OCI-LY7 (cell line): ENCODE measurements at regions not wholly inside any gene's neighbourhood (a gene's known extent, or its start where the extent isn't known, plus 50 kb on each side); places are given as distances from the start of the nearest gene placed in this dataset.

Experiments used
- BruUV-seq: library from RNA; stranded (reverse); fragments of 400-500 nt; replicated peaks from 2 replicates; lab custom pipeline; 2021; lab: Mats Ljungman, UMichigan
- CTCF ChIA-PET: fragments of 300-600 bp; sonication (Branson Sonifier 250); formaldehyde crosslinking; loops from one replicate; lab custom pipeline; 2022; ENCODE audit warnings: antibody characterized with exemption; ENCODE audit not compliant: unreplicated experiment; lab: Charles Lee
- POLR2A ChIA-PET: fragments of 300-600 bp; sonication (Branson Sonifier 250); formaldehyde crosslinking; loops from one replicate; lab custom pipeline; 2022; ENCODE audit warnings: antibody characterized with exemption; lab: Charles Lee
- DNase-seq: peaks from one replicate; pipeline ENCODE4 v3.0.0-alpha.2; 2015; ENCODE audit warnings: low spot score
- H2AFZ ChIP-seq: fragments of 200-600 bp; sonication (generic), shearing (Covaris generic); 2 replicates; pipeline ENCODE4 v1.6.1; 2014; ENCODE audit warnings: mild to moderate bottlenecking, antibody characterized with exemption, low read length, moderate library complexity
- H3K27ac ChIP-seq: fragments of 200-600 bp; sonication (generic); 2 replicates; pipeline ENCODE4 v1.5.1; 2014; ENCODE audit warnings: mixed run types, low read depth, mild to moderate bottlenecking, moderate library complexity, low read length, inconsistent platforms; ENCODE audit not compliant: poor library complexity, severe bottlenecking
- H3K36me3 ChIP-seq: fragments of 200-600 bp; sonication (generic); 2 replicates; pipeline ENCODE4 v1.6.1; 2014; ENCODE audit warnings: mild to moderate bottlenecking, antibody characterized with exemption, low read length, moderate library complexity, mixed read lengths; ENCODE audit not compliant: insufficient read depth
- H3K4me1 ChIP-seq: fragments of 200-600 bp; sonication (generic); 2 replicates; pipeline ENCODE4 v1.5.1; 2014; ENCODE audit warnings: mild to moderate bottlenecking, low read length; ENCODE audit not compliant: insufficient read depth, poor library complexity, severe bottlenecking
- H3K4me2 ChIP-seq: fragments of 200-600 bp; sonication (generic); 2 replicates; pipeline ENCODE4 v1.6.1; 2014; ENCODE audit warnings: mild to moderate bottlenecking, low read length
- H3K4me3 ChIP-seq: fragments of 200-600 bp; sonication (generic); 2 replicates; pipeline ENCODE4 v1.5.1; 2014; ENCODE audit warnings: mild to moderate bottlenecking, low read depth, low read length; ENCODE audit not compliant: poor library complexity, severe bottlenecking
- H3K79me2 ChIP-seq: fragments of 200-600 bp; sonication (generic); 2 replicates; pipeline ENCODE4 v1.6.1; 2016; ENCODE audit warnings: low read depth, mild to moderate bottlenecking, low read length, moderate library complexity, mixed read lengths; ENCODE audit not compliant: insufficient read depth
- H3K9me2 ChIP-seq: fragments of 200-600 bp; sonication (generic); 2 replicates; pipeline ENCODE4 v1.6.1; 2016; ENCODE audit warnings: mild to moderate bottlenecking, low read length, mixed read lengths; ENCODE audit not compliant: insufficient read depth
- H3K9me3 ChIP-seq: fragments of 200-600 bp; sonication (generic); 2 replicates; pipeline ENCODE4 v1.6.1; 2014; ENCODE audit warnings: mild to moderate bottlenecking, mixed run types, low read length, mixed read lengths
- H4K20me1 ChIP-seq: fragments of 200-600 bp; sonication (generic); 2 replicates; pipeline ENCODE4 v1.6.1; 2014; ENCODE audit warnings: mild to moderate bottlenecking, antibody characterized with exemption, low read length, moderate library complexity, mixed read lengths; ENCODE audit not compliant: insufficient read depth
- CTCF ChIP-seq: fragments of 200-600 bp; sonication (generic); conservative IDR thresholded peaks from 2 replicates; pipeline ENCODE4 v1.5.1; 2014; ENCODE audit warnings: mild to moderate bottlenecking, antibody characterized with exemption, low read length, moderate library complexity, mixed read lengths
- EZH2phosphoT487 ChIP-seq: fragments of 200-600 bp; sonication (generic); IDR thresholded peaks from 2 replicates; pipeline ENCODE4 v1.6.1; 2018; ENCODE audit warnings: low read depth, borderline replicate concordance, mild to moderate bottlenecking, mixed run types, antibody characterized with exemption, low read length, moderate library complexity, mixed read lengths
- intact Hi-C: fragments of 100-400 bp; cut with micrococcal nuclease; formaldehyde crosslinking; loops from one replicate; pipeline ENCODE4 v1.10.0; 2022; ENCODE audit not compliant: unreplicated experiment

DNA sequence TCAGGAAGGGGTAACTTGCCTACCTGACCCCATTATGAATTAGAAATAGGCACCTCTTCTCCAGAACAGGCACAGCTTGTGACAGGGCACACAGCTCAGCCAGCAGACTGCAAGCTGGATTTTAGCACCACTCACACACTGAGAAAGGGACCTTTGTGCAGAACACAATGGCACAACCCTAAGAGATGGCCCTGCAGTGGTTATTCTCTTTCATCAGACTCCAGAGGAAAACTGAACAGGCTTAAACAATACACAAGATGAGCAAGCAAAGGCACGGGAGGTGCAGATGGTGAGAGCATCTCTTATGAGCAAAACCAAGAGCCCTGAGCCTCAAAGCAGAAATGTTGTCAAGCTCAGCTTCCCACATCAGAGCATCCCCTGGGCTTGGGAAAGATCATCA is 93.8 kb upstream of the LRRC55 start:
- H3K79me2 ChIP-seq: no peaks in the 10 kb centered on the region
- BruUV-seq: no TSS peak
- no peak overlapping the region for H3K4me3 ChIP-seq
- intact Hi-C loops: no loop called here
- H2AFZ ChIP-seq: no peak overlapping the region
- ChIA-PET CTCF (no interaction called here), POLR2A (no interaction called here)
- DNase-seq: no peak
- no peaks in the 10 kb centered on the region for H4K20me1 ChIP-seq
- H3K9me3 ChIP-seq: no peaks in the 10 kb centered on the region
- H3K9me2 ChIP-seq: no peaks in the 10 kb centered on the region
- no peak overlapping the region for H3K27ac ChIP-seq
- TF ChIP-seq CTCF: no peak
- TF ChIP-seq EZH2phosphoT487: no peak
- H3K4me2 ChIP-seq: no peak overlapping the region
- no peaks in the 10 kb centered on the region for H3K36me3 ChIP-seq
- H3K4me1 ChIP-seq: no peaks in the 10 kb centered on the region

DNA sequence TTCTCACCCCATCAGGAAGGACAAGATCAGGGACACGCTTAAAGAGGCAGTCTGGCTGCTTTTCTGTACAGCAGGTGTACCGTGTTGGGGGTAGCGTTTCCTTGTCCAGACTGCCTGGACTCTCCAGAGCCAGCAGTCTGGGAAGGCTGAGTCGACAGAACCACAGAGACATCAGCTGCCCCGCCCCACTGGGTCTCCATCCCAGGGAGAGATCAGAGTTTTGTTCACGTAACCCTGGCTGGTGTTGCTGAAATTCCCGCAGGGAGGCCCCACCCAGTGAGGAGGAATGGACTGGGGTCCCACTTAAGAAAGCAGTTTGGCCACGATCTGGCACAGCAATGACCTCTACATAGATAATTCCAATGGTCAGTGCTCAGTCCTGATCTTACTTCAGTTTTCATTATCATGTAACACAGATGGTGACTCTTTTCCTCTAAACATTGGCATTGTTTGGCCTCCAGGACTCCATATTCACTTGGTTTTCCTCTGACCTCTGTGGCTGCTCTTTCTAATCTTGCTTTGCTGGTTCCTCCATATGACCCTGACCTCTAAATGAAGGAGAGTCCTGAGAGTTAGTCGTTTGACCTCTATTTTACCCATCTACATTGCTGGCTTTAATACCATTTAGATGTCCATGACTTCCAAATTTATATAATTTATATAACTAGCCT is 89.6 kb upstream of the LRRC55 start:
- no TSS peak for BruUV-seq
- CTCF ChIA-PET: no interaction called here
- DNase-seq: no peak
- Histone ChIP-seq H3K4me2 (no peak overlapping the region), H3K36me3 (no peaks in the 10 kb centered on the region), H4K20me1 (no peaks in the 10 kb centered on the region), H2AFZ (no peak overlapping the region), H3K4me1 (no peaks in the 10 kb centered on the region), H3K27ac (no peak overlapping the region), H3K9me2 (no peaks in the 10 kb centered on the region), H3K79me2 (no peaks in the 10 kb centered on the region), H3K4me3 (no peak overlapping the region), H3K9me3 (no peaks in the 10 kb centered on the region)
- POLR2A ChIA-PET: no interaction called here
- TF ChIP-seq CTCF (no peak), EZH2phosphoT487 (no peak)
- intact Hi-C loops: no loop called here

DNA sequence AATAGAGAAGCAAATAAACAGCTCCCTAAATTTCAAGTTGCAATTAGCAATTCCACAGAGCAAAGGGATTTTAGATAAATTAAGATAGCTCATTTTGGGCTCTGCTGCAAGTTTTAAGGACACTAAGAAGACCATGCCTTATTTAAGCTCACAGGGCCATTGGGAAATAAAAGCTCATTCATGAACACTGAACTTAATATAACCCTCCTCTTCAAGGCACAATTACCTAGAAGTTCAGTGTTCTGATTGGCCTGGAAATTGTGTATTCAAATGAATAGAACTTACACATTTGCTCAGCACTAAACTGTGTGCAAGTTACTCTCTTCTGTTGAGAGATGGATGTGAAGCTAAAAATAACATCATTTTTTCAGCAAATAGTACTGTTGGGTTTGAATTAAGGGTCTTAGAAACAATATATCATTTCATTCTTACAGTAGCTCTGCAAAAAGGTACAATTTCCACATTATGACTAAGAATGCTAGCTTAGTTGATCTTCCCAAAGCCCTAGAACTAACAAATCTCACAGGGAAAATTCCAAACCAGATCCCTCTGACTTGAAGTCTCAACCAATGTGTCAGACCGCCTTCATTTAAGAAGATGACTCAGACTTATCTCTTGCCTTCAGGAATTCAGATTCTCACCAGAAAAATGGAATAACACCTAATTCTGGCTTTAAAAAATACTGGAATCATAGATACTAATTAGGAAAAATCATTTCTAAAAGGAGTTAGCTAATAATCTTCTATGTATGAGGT is 87.4 kb upstream of the LRRC55 start:
- H3K36me3 ChIP-seq: no peaks in the 10 kb centered on the region
- ChIA-PET POLR2A (no interaction called here), CTCF (no interaction called here)
- TF ChIP-seq EZH2phosphoT487 (no peak), CTCF (no peak)
- H4K20me1 ChIP-seq: no peaks in the 10 kb centered on the region
- no peak overlapping the region for H3K27ac ChIP-seq
- H3K4me1 ChIP-seq: no peaks in the 10 kb centered on the region
- no TSS peak for BruUV-seq
- H2AFZ ChIP-seq: no peak overlapping the region
- no peaks in the 10 kb centered on the region for H3K79me2 ChIP-seq
- no peak for DNase-seq
- intact Hi-C loops: no loop called here
- H3K9me3 ChIP-seq: no peaks in the 10 kb centered on the region
- H3K4me2 ChIP-seq: no peak overlapping the region
- no peaks in the 10 kb centered on the region for H3K9me2 ChIP-seq
- no peak overlapping the region for H3K4me3 ChIP-seq
